NCI-H1105 (cell line): ENCODE measurements at regions not wholly inside any gene's neighbourhood (a gene's known extent, or its start where the extent isn't known, plus 50 kb on each side); places are given as distances from the start of the nearest gene placed in this dataset.

ENCODE experiments used
- DNase-seq: peaks from one replicate; lab custom pipeline; 2025; lab: John Stamatoyannopoulos, UW

GRCh38 chr2:186183406-186183805, 302.7 kb upstream of the ZC3H15 start:
- DNase-seq, result no peak

- DNase-seq, result no peak
These were observed 298.2 kb upstream of the ZC3H15 start for GRCh38 chr2:186187854-186188253.

- no peak for DNase-seq
These were observed 296.2 kb upstream of the ZC3H15 start for GRCh38 chr2:186189816-186190215.

- no peak for DNase-seq
These were observed 290.4 kb upstream of the ZC3H15 start for GRCh38 chr2:186195696-186196095.

GRCh38 chr2:186197955-186198354, 288.1 kb upstream of the ZC3H15 start:
- no peak for DNase-seq

- DNase-seq, result no peak
These were observed 287.0 kb upstream of the ZC3H15 start for GRCh38 chr2:186199029-186199428.

- DNase-seq, result no peak
These were observed 284.7 kb upstream of the ZC3H15 start for GRCh38 chr2:186201371-186201770.

- DNase-seq, result no peak
These were observed 280.7 kb upstream of the ZC3H15 start for GRCh38 chr2:186205254-186205911.

- no peak for DNase-seq
These were observed 276.5 kb upstream of the ZC3H15 start for GRCh38 chr2:186209532-186209931.

GRCh38 chr2:186220409-186220808, 265.7 kb upstream of the ZC3H15 start:
- no peak for DNase-seq

- no peak for DNase-seq
These were observed 256.8 kb upstream of the ZC3H15 start for GRCh38 chr2:186229265-186229664.

- DNase-seq, result no peak
These were observed 244.2 kb upstream of the ZC3H15 start for GRCh38 chr2:186241874-186242273.

- no peak for DNase-seq
These were observed 231.3 kb upstream of the ZC3H15 start for GRCh38 chr2:186254759-186255158.

GRCh38 chr2:186255823-186256222, 230.2 kb upstream of the ZC3H15 start:
- DNase-seq, result no peak

GRCh38 chr2:186256540-186256939, 229.5 kb upstream of the ZC3H15 start:
- peak; percentile 13 for DNase-seq

GRCh38 chr2:186263673-186264250, 222.3 kb upstream of the ZC3H15 start:
- no peak for DNase-seq

GRCh38 chr2:186269536-186269935, 216.5 kb upstream of the ZC3H15 start:
- no peak for DNase-seq

GRCh38 chr2:186273953-186274352, 212.1 kb upstream of the ZC3H15 start:
- DNase-seq, result no peak

- no peak for DNase-seq
These were observed 211.0 kb upstream of the ZC3H15 start for GRCh38 chr2:186274936-186275575.

GRCh38 chr2:186276909-186277308, 209.2 kb upstream of the ZC3H15 start:
- DNase-seq, result no peak

GRCh38 chr2:186281726-186282125, 204.3 kb upstream of the ZC3H15 start:
- DNase-seq, result no peak

GRCh38 chr2:186294248-186294888, 191.7 kb upstream of the ZC3H15 start:
- no peak for DNase-seq

- no peak for DNase-seq
These were observed 186.4 kb upstream of the ZC3H15 start for GRCh38 chr2:186299610-186300009.
